ENCODE measurements at regions not wholly inside any gene's neighbourhood (a gene's known extent, or its start where the extent isn't known, plus 50 kb on each side); places are given as distances from the start of the nearest gene placed in this dataset. TPM values are rescaled to one million over a fixed set of nuclear protein-coding genes. Genes with fewer than 3 reads are reported as not detected.

DNA sequence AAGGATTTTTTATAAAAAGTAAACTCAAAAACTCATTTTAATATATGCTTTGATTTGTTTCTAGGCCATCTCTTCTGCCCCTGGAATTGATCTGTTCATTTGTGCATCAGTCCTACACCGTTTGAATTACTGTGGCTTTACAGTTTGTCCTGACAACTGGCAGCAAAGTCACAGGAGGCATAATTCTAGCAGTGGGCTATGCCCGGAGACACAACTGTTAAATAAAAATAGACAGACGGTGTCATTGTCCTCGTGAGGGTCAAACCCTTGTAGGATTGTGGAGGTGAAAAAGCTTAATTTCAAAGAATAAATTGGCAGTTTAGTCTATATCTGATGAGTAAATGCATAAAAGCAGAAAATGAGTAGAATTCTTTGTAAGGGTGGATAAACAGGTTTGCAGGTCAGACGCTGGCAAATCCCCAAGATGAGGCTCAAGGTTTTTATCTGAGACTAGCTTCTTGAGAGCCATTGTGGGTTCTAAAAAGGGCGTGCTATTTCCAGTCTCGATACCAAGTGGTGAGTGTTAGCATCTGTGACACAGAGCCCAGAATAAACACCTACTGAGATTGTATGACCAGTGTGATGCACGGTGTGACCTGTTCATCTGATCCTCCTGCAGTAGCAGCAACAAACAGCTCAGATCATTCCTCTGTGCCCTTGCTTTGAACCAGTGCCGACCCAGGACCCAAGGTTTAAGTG is 51.5 kb upstream of the SLCO3A1 start:
- H3K9me3 ChIP-seq, result no peaks in the 10 kb centered on the region
- no peak overlapping the region for H3K4me3 ChIP-seq
- H3K36me3 ChIP-seq, result no peaks in the 10 kb centered on the region
- DNase-seq (ENCODE audit: extremely low spot score in 2 of 2), result no peak
- intact Hi-C loops (cut with DNase I), result no loop called here
- no peak overlapping the region for H3K27ac ChIP-seq
- TF ChIP-seq, protein P1, sequence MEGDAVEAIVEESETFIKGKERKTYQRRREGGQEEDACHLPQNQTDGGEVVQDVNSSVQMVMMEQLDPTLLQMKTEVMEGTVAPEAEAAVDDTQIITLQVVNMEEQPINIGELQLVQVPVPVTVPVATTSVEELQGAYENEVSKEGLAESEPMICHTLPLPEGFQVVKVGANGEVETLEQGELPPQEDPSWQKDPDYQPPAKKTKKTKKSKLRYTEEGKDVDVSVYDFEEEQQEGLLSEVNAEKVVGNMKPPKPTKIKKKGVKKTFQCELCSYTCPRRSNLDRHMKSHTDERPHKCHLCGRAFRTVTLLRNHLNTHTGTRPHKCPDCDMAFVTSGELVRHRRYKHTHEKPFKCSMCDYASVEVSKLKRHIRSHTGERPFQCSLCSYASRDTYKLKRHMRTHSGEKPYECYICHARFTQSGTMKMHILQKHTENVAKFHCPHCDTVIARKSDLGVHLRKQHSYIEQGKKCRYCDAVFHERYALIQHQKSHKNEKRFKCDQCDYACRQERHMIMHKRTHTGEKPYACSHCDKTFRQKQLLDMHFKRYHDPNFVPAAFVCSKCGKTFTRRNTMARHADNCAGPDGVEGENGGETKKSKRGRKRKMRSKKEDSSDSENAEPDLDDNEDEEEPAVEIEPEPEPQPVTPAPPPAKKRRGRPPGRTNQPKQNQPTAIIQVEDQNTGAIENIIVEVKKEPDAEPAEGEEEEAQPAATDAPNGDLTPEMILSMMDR (IDR thresholded peaks at IDR 0.05), result no peak
- TF ChIP-seq POLR2A (IDR thresholded peaks at IDR 0.05), result no peak
- no peak for TF ChIP-seq POLR2AphosphoS5 (IDR thresholded peaks at IDR 0.05; ENCODE audit: insufficient read depth in 1 of 2, low read depth in 1 of 2)
- H3K27me3 ChIP-seq, result no peaks in the 10 kb centered on the region
- H3K4me1 ChIP-seq, result no peaks in the 10 kb centered on the region

DNA sequence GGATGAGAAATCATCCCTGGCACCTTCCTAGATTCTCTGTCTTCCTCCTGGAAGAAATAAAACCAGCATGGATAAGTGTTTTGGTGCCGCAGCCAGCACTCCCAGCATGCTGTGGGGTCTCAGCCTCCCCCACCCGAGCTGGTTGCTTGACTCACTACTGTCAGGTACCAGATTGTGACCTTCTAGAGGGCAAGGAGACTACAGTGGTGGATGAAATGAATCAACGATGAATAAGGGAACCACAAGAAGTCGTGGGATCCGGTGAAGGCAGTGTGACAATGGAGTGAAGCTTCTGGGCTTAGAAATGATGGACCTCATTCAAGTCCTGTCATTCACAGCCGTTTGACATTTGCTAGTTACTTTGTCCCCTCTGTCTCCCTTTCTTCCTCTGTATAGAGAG is 50.2 kb upstream of the SLCO3A1 start:
- Histone ChIP-seq H3K9me3 (no peaks in the 10 kb centered on the region), H3K4me3 (no peak overlapping the region), H3K36me3 (no peaks in the 10 kb centered on the region), H3K27ac (no peak overlapping the region), H3K4me1 (no peaks in the 10 kb centered on the region), H3K27me3 (no peaks in the 10 kb centered on the region)
- intact Hi-C loops (cut with DNase I), result no loop called here
- no peak for TF ChIP-seq POLR2A (IDR thresholded peaks at IDR 0.05)
- TF ChIP-seq POLR2AphosphoS5 (IDR thresholded peaks at IDR 0.05; ENCODE audit: insufficient read depth in 1 of 2, low read depth in 1 of 2), result no peak
- TF ChIP-seq, protein P1 (IDR thresholded peaks at IDR 0.05), result no peak
- DNase-seq (ENCODE audit: extremely low spot score in 2 of 2), result no peak

Small RNA genes in the stretch of these regions (small RNA-seq; reads per million reads assigned to genes)
- gene AC107958.1, result not detected
